HepG2 (cell line): ENCODE measurements at regions not wholly inside any gene's neighbourhood (a gene's known extent, or its start where the extent isn't known, plus 50 kb on each side); places are given as distances from the start of the nearest gene placed in this dataset.

ENCODE experiments used
- ATAC-seq: fragments of 200-7000 bp; cut with Tn5 transposase; 3 replicates; pipeline ENCODE4 v1.9.1; 2020; ENCODE audit warnings: mild to moderate bottlenecking, moderate library complexity
- BruUV-seq: library from RNA; stranded (reverse); fragments of 400-500 nt; replicated peaks from 2 replicates; lab custom pipeline; 2021; lab: Mats Ljungman, UMichigan
- CTCF ChIA-PET: fragments of 300-600 bp; formaldehyde crosslinking; extraction: SDS; loops from one replicate; lab custom pipeline; 2021; ENCODE audit warnings: low total read pairs, inconsistent platforms, low intra/inter-chr PET ratio; lab: Yijun Ruan, JAX
- POLR2A ChIA-PET: fragments of 350-600 bp; sonication (Branson Sonifier 250); formaldehyde crosslinking; loops from one replicate; lab custom pipeline; 2020; ENCODE audit warnings: antibody characterized with exemption, inconsistent platforms; lab: Yijun Ruan, JAX
- DNase-seq: peaks from one replicate; pipeline ENCODE4 v3.0.0-alpha.2; 2015; ENCODE audit warnings: low spot score
- FAIRE-seq: peaks from 3 replicates; lab custom pipeline; 2011; peaks lifted over from hg19 to GRCh38; lab: Jason Lieb, UNC
- H2AFZ ChIP-seq: one replicate; pipeline ENCODE4 v1.6.1; 2011; ENCODE audit warnings: low read length, inconsistent platforms
- H3K27ac ChIP-seq: fragments of 300-600 bp; 3 replicates; pipeline ENCODE4 v1.8.0; 2011; ENCODE audit warnings: mixed run types, mild to moderate bottlenecking, mixed read lengths, low read length, inconsistent platforms; ENCODE audit not compliant: insufficient read depth; ENCODE audit errors: extremely low read length
- H3K27me3 ChIP-seq, 2 experiments: fragments of 200-600 bp in 1 of 2; 2 replicates in 1 of 2; 3 replicates in 1 of 2; pipeline versions ENCODE4 v1.6.0 to v1.8.0; 2011; ENCODE audit warnings: low read length in 2 of 2, mild to moderate bottlenecking in 2 of 2, moderate library complexity in 2 of 2, inconsistent platforms in 1 of 2; ENCODE audit not compliant: insufficient read depth in 2 of 2, control insufficient read depth in 1 of 2
- H3K36me3 ChIP-seq, 2 experiments: fragments of 200-600 bp in 1 of 2; replicated peaks in 1 of 2; 2 replicates in 1 of 2; 3 replicates in 1 of 2; pipeline versions ENCODE4 v1.5.1 to v1.8.0; 2011; ENCODE audit warnings: low read length in 2 of 2, inconsistent platforms in 1 of 2; ENCODE audit not compliant: insufficient read depth in 2 of 2, control insufficient read depth in 1 of 2
- H3K4me1 ChIP-seq: 2 replicates; pipeline ENCODE4 v1.5.1; 2012; ENCODE audit warnings: low read length, inconsistent platforms; ENCODE audit not compliant: insufficient read depth
- H3K4me2 ChIP-seq: 2 replicates; pipeline ENCODE4 v1.6.0; 2011; ENCODE audit warnings: low read depth, low read length, inconsistent platforms
- H3K4me3 ChIP-seq, 3 experiments: fragments of 200-600 bp in 1 of 3; sonication (generic), shearing (Covaris generic) in 1 of 3; replicated peaks in 1 of 3; 2 replicates each; pipeline ENCODE4 v1.5.1; 2011 to 2016; ENCODE audit warnings: low read length in 3 of 3, inconsistent platforms in 2 of 3, low read depth in 2 of 3, mild to moderate bottlenecking in 2 of 3, control low read depth in 1 of 3, mixed read lengths in 1 of 3; ENCODE audit not compliant: insufficient read depth in 1 of 3
- H3K79me2 ChIP-seq: one replicate; pipeline ENCODE4 v1.6.1; 2011; ENCODE audit warnings: low read length, inconsistent platforms; ENCODE audit not compliant: insufficient read depth
- H3K9ac ChIP-seq: 2 replicates; pipeline ENCODE4 v1.6.0; 2011; ENCODE audit warnings: mild to moderate bottlenecking, low read depth, low read length, inconsistent platforms; ENCODE audit not compliant: insufficient read depth
- H3K9me3 ChIP-seq: 2 replicates; pipeline ENCODE4 v1.5.1; 2012; ENCODE audit warnings: mild to moderate bottlenecking, low read length
- H4K20me1 ChIP-seq: 2 replicates; pipeline ENCODE4 v1.6.0; 2011; ENCODE audit warnings: inconsistent platforms, mild to moderate bottlenecking, low read length, moderate library complexity; ENCODE audit not compliant: insufficient read depth
- DZIP1 ChIP-seq: sonication (generic); formaldehyde crosslinking; IDR thresholded peaks from 2 replicates; pipeline ENCODE4 v1.5.0; 2020; ENCODE audit warnings: mild to moderate bottlenecking, missing genetic modification reagents
- FOXC1 ChIP-seq: sonication (generic); formaldehyde crosslinking; IDR thresholded peaks from 2 replicates; pipeline ENCODE4 v1.8.0; 2022; ENCODE audit warnings: mild to moderate bottlenecking, missing genetic modification reagents, borderline replicate concordance
- HMGXB4 ChIP-seq, 2 experiments: sonication (generic) in 1 of 2; formaldehyde crosslinking in 1 of 2; IDR thresholded peaks; 2 replicates each; pipeline versions ENCODE4 v1.4.0 to v1.6.1; 2018 to 2020; ENCODE audit warnings: missing genetic modification reagents in 2 of 2, borderline replicate concordance in 1 of 2, low read depth in 1 of 2, mild to moderate bottlenecking in 1 of 2, missing biosample characterization in 1 of 2
- MBD4 ChIP-seq: IDR thresholded peaks from 2 replicates; pipeline ENCODE4 v1.6.1; 2012; ENCODE audit warnings: low read length, inconsistent platforms, borderline replicate concordance
- PHF5A ChIP-seq: IDR thresholded peaks from one replicate; pipeline ENCODE4 v1.6.1; 2018; ENCODE audit warnings: low read depth, missing genetic modification reagents; ENCODE audit not compliant: unreplicated experiment
- SNRNP70 ChIP-seq: fragments of 200-400 bp; formaldehyde crosslinking; IDR thresholded peaks from 2 replicates; pipeline ENCODE4 v1.6.1; 2017; ENCODE audit warnings: mild to moderate bottlenecking, low read depth, low read length, moderate library complexity
- TSC22D2 ChIP-seq: sonication (generic); formaldehyde crosslinking; IDR thresholded peaks from 2 replicates; pipeline ENCODE4 v1.5.1; 2020; ENCODE audit warnings: missing genetic modification reagents, mild to moderate bottlenecking, borderline replicate concordance
- UBTF ChIP-seq: sonication (generic); formaldehyde crosslinking; IDR thresholded peaks from 2 replicates; pipeline ENCODE4 v1.4.0; 2020; ENCODE audit warnings: mild to moderate bottlenecking, missing genetic modification reagents
- ZNF343 ChIP-seq: sonication (generic); formaldehyde crosslinking; IDR thresholded peaks from 2 replicates; pipeline ENCODE4 v1.4.0; 2020; ENCODE audit warnings: mild to moderate bottlenecking, missing genetic modification reagents
- ZNF709 ChIP-seq: sonication (generic); formaldehyde crosslinking; IDR thresholded peaks from 2 replicates; pipeline ENCODE4 v1.5.0; 2020; ENCODE audit warnings: mild to moderate bottlenecking, missing genetic modification reagents
- in situ Hi-C: cut with HindIII; loops from 2 replicates; pipeline ENCODE4 v1.10.0; 2017; ENCODE audit warnings: low pct_unique_long_range_greater_than_20kb; ENCODE audit not compliant: extremely low pct_ligation_motif_present
- intact Hi-C: fragments of 100-400 bp; cut with micrococcal nuclease; formaldehyde crosslinking; loops from one replicate; pipeline ENCODE4 v1.10.0; 2022; ENCODE audit not compliant: unreplicated experiment
- TF ChIP-seq, protein P1 (sequence below): sonication (generic); formaldehyde crosslinking; IDR thresholded peaks from 2 replicates; pipeline ENCODE4 v1.8.0; 2023; ENCODE audit warnings: mild to moderate bottlenecking, missing genetic modification reagents
- TF ChIP-seq, protein P2 (sequence below): sonication (generic); formaldehyde crosslinking; IDR thresholded peaks from 2 replicates; pipeline ENCODE4 v1.8.1; 2023; ENCODE audit warnings: missing genetic modification reagents, inconsistent platforms, borderline replicate concordance

DNA sequence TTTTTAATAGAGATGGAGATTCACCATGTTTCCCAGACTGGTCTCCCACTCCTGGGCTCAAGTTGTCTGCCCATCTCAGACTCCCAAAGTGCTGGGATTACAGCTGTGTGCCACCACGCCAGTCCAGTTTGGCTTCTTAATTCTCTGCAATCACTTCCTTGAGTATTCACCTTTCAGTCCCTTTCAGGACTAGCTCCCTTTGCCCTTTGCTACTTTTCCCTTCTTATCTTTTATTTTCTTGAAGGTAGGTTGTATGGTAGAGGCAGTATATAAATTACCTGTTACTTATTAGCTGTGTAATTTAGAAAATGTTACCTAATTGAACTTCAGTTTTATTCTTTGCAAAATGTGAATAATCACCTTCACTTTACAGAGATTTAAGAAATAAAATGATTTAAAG lies 285.8 kb downstream of the FGF9 start (continued):
- TF ChIP-seq HMGXB4 (CRISPR knock-in tag; IDR thresholded peaks at IDR 0.05; ENCODE audit: borderline replicate concordance in 1 of 2, low read depth in 1 of 2) (no peak), MBD4 (no peak), PHF5A (CRISPR knock-in tag) (no peak)
- TF ChIP-seq, all 625 proteins: peak for 0

- BruUV-seq: no TSS peak
- no peak for TF ChIP-seq UBTF
- TF ChIP-seq ZNF709 (CRISPR knock-in tag): no peak
- TF ChIP-seq TSC22D2 (CRISPR knock-in tag): no peak
- no peak for TF ChIP-seq FOXC1
- TF ChIP-seq ZNF343 (CRISPR knock-in tag): no peak
- TF ChIP-seq, protein P1, sequence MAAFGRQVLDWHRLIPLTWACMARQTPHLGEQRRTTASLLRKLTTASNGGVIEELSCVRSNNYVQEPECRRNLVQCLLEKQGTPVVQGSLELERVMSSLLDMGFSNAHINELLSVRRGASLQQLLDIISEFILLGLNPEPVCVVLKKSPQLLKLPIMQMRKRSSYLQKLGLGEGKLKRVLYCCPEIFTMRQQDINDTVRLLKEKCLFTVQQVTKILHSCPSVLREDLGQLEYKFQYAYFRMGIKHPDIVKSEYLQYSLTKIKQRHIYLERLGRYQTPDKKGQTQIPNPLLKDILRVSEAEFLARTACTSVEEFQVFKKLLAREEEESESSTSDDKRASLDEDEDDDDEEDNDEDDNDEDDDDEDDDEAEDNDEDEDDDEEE (CRISPR knock-in tag): no peak
- no peak for TF ChIP-seq SNRNP70
- TF ChIP-seq, protein P2, sequence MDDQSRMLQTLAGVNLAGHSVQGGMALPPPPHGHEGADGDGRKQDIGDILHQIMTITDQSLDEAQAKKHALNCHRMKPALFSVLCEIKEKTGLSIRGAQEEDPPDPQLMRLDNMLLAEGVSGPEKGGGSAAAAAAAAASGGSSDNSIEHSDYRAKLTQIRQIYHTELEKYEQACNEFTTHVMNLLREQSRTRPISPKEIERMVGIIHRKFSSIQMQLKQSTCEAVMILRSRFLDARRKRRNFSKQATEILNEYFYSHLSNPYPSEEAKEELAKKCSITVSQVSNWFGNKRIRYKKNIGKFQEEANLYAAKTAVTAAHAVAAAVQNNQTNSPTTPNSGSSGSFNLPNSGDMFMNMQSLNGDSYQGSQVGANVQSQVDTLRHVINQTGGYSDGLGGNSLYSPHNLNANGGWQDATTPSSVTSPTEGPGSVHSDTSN: no peak
- no peak for TF ChIP-seq DZIP1 (CRISPR knock-in tag)
Observed at GRCh38 chr13:21957833-21958232, 287.0 kb downstream of the FGF9 start.

More at GRCh38 chr13:21957833-21958232, 287.0 kb downstream of the FGF9 start:
- DNase-seq (no peak), ATAC-seq (no peak), FAIRE-seq (no peak)
- POLR2A ChIA-PET: no interaction called here
- in situ Hi-C loops: no loop called here
- no peak overlapping the region for H3K4me3 ChIP-seq
- no peaks in the 10 kb centered on the region for H3K4me1 ChIP-seq
- no peak overlapping the region for H3K9ac ChIP-seq
- intact Hi-C loops: no loop called here
- H3K27ac ChIP-seq: no peak overlapping the region
- no peaks in the 10 kb centered on the region for H3K27me3 ChIP-seq
- CTCF ChIA-PET: no interaction called here
- H3K4me2 ChIP-seq: no peak overlapping the region
- H2AFZ ChIP-seq: no peak overlapping the region
- H3K36me3 ChIP-seq: no peaks in the 10 kb centered on the region
- H3K79me2 ChIP-seq: no peaks in the 10 kb centered on the region
- H3K9me3 ChIP-seq: no peaks in the 10 kb centered on the region; the same call in 1 of the 2 replicates
- no peaks in the 10 kb centered on the region for H4K20me1 ChIP-seq
